IMR-90 (cell line): ENCODE measurements at regions not wholly inside any gene's neighbourhood (a gene's known extent, or its start where the extent isn't known, plus 50 kb on each side); places are given as distances from the start of the nearest gene placed in this dataset. TPM values are rescaled to one million over a fixed set of nuclear protein-coding genes. Genes with fewer than 3 reads are reported as not detected.

Source experiments
- microRNA-seq, 2 experiments: library from miRNA; stranded (forward) in 1 of 2; unstranded in 1 of 2; fragments of 10-50 nt in 1 of 2; fragments of <30 nt in 1 of 2; gene quantifications in 1 of 2; microRNA quantifications in 1 of 2; one replicate each; pipeline versions ENCODE3 to v1.1.0; 2013 to 2020; ENCODE audit not compliant: insufficient read depth in 1 of 2, insufficient read length in 1 of 2, unreplicated experiment in 1 of 2
- small RNA-seq, 5 experiments: library from RNA; depleted of rRNA; stranded (forward); fragments of <200 nt; gene quantifications; one replicate each; pipeline ENCODE3, GENCODE V24; 2012

Small RNA genes lying in the stretch of these regions (microRNA-seq; reads per million reads assigned to microRNA genes)
- not detected for gene AC005002.2 (ENCODE audit: insufficient read depth, insufficient read length)

Small RNA genes lying in the stretch of these regions (small RNA-seq; reads per million reads assigned to genes)
- 0 reads per million in 5 experiments for gene AC005002.2
